PC-9 (cell line): ENCODE measurements at regions not wholly inside any gene's neighbourhood (a gene's known extent, or its start where the extent isn't known, plus 50 kb on each side); places are given as distances from the start of the nearest gene placed in this dataset.
"Not testable (repeated sequence)": the region's sequence is repeated elsewhere in the genome, so short reads cannot be mapped to it uniquely, and the experiment has no call there.

ENCODE experiments used
- BruUV-seq: library from RNA; stranded (reverse); fragments of 400-500 nt; replicated peaks from 2 replicates; lab custom pipeline; 2021; lab: Mats Ljungman, UMichigan
- CTCF ChIA-PET: fragments of 300-600 bp; sonication (Branson Sonifier 250); formaldehyde crosslinking; loops from one replicate; lab custom pipeline; 2022; ENCODE audit warnings: antibody characterized with exemption; lab: Charles Lee
- POLR2A ChIA-PET: fragments of 300-600 bp; sonication (Branson Sonifier 250); formaldehyde crosslinking; loops from one replicate; lab custom pipeline; 2022; ENCODE audit warnings: antibody characterized with exemption; ENCODE audit not compliant: unreplicated experiment; lab: Charles Lee
- DNase-seq, 2 experiments: peaks; one replicate each; pipeline versions ENCODE4 v3.0.0 to v3.0.0-alpha.2; 2015 to 2022; ENCODE audit warnings: mixed read lengths in 1 of 2
- H2AFZ ChIP-seq: fragments of 200-600 bp; sonication (generic); 2 replicates; pipeline ENCODE4 v1.8.1; 2017; ENCODE audit warnings: antibody characterized with exemption
- H3F3A ChIP-seq: fragments of 200-600 bp; sonication (generic); 2 replicates; pipeline ENCODE4 v1.8.1; 2017; ENCODE audit warnings: antibody characterized with exemption, mild to moderate bottlenecking, low read depth; ENCODE audit not compliant: insufficient read depth
- H3K27ac ChIP-seq: fragments of 200-600 bp; sonication (generic); 2 replicates; pipeline ENCODE4 v1.6.1; 2016; ENCODE audit warnings: mixed run types
- H3K27me3 ChIP-seq: fragments of 200-600 bp; sonication (generic); 2 replicates; pipeline ENCODE4 v1.6.1; 2016; ENCODE audit warnings: low read depth, mixed run types; ENCODE audit not compliant: insufficient read depth
- H3K36me3 ChIP-seq: fragments of 200-600 bp; sonication (generic); 2 replicates; pipeline ENCODE4 v1.6.1; 2016; ENCODE audit warnings: low read depth, mixed run types
- H3K4me1 ChIP-seq: fragments of 200-600 bp; sonication (generic); replicated peaks from 2 replicates; pipeline ENCODE4 v1.6.1; 2016; ENCODE audit warnings: mixed run types; ENCODE audit not compliant: insufficient read depth
- H3K4me2 ChIP-seq: fragments of 200-600 bp; sonication (generic); 2 replicates; pipeline ENCODE4 v1.6.1; 2017; ENCODE audit warnings: mixed run types
- H3K4me3 ChIP-seq: fragments of 200-600 bp; sonication (generic); 2 replicates; pipeline ENCODE4 v1.6.1; 2016; ENCODE audit warnings: mixed run types
- H3K79me2 ChIP-seq: fragments of 200-600 bp; sonication (generic); 2 replicates; pipeline ENCODE4 v1.6.1; 2017; ENCODE audit warnings: low read depth, mixed run types
- H3K9me2 ChIP-seq: fragments of 200-600 bp; sonication (generic); 2 replicates; pipeline ENCODE4 v1.8.1; 2017; ENCODE audit warnings: mild to moderate bottlenecking; ENCODE audit not compliant: insufficient read depth
- H3K9me3 ChIP-seq: fragments of 200-600 bp; sonication (generic); 2 replicates; pipeline ENCODE4 v1.8.1; 2016; ENCODE audit warnings: low read depth; ENCODE audit not compliant: insufficient read depth
- H4K20me1 ChIP-seq: fragments of 200-600 bp; sonication (generic); 2 replicates; pipeline ENCODE4 v1.8.1; 2017; ENCODE audit not compliant: insufficient read depth
- intact Hi-C: fragments of 100-400 bp; cut with micrococcal nuclease; formaldehyde crosslinking; loops from one replicate; pipeline ENCODE4 v1.10.0; 2022; ENCODE audit not compliant: unreplicated experiment

GRCh38 chr16:88150456-88151128 lies 199.4 kb downstream of the BANP start:
- CTCF ChIA-PET, BruUV-seq, H3K4me3 ChIP-seq, H3F3A ChIP-seq, H4K20me1 ChIP-seq, POLR2A ChIA-PET, H3K36me3 ChIP-seq, H3K79me2 ChIP-seq, H3K27me3 ChIP-seq, H2AFZ ChIP-seq, H3K9me2 ChIP-seq, H3K9me3 ChIP-seq, H3K4me2 ChIP-seq, DNase-seq, intact Hi-C loops, H3K4me1 ChIP-seq, H3K27ac ChIP-seq: not testable (repeated sequence)

- H3K27me3 ChIP-seq: peaks cover 10% of the 10 kb centered on the region
- H3K9me2 ChIP-seq, H2AFZ ChIP-seq, H3K4me3 ChIP-seq, H3K4me2 ChIP-seq, H3K79me2 ChIP-seq, CTCF ChIA-PET, intact Hi-C loops, BruUV-seq, H3K4me1 ChIP-seq, H3K36me3 ChIP-seq, H3K9me3 ChIP-seq, H3K27ac ChIP-seq, H4K20me1 ChIP-seq, POLR2A ChIA-PET, H3F3A ChIP-seq: not testable (repeated sequence)
- DNase-seq: peak in 1 of 2 experiments; percentile 27
Measured at GRCh38 chr16:88151129-88151499, 199.9 kb downstream of the BANP start.

DNA sequence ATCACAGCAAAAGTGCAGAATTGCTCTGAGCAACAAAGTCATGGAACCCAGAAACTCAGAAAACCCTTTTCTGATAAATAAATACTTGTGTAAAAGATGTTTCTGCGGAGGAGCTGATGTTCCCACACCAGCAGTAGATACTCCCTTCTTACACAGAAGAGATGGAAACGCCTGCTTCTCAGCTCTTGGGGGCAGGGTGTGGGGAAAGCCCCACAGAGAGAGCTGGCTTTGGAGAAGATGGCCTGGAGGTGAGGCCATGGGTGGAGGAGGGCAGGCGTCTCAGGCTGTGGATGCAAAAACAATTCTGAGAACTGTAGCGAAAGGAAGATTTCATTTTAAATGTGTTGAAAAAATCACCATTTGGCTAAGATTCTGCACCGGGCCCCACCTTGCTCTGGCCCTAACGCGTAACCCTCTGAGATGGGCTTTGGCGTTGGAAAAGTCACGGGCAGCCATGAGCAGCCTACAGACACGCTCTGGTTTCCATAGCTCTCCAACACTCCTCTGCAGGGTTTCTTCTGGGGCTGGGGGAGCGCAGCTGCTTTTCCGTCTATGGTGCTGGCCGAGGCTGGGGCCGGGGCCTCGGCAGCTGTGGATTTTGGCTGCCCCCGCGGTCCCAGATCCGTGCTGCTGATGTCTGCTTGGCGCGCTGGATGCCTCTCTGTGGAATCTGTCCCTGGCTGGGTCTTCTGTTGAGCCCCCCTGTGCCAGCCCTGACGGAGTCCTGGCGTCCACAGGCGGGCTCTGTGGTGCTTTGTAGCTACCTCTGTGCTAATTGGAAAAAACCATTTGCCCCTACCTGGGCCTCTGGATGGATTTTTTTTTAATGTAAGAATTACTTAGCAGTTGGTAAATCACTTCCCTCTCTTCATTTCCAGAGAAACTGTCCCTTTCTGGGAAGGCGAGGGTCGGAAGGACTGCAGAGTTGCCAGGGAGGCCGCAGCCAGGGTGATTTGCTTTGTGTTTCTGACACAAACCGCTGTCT lies 200.9 kb downstream of the BANP start:
- not testable (repeated sequence) for H3K9me2 ChIP-seq

DNA sequence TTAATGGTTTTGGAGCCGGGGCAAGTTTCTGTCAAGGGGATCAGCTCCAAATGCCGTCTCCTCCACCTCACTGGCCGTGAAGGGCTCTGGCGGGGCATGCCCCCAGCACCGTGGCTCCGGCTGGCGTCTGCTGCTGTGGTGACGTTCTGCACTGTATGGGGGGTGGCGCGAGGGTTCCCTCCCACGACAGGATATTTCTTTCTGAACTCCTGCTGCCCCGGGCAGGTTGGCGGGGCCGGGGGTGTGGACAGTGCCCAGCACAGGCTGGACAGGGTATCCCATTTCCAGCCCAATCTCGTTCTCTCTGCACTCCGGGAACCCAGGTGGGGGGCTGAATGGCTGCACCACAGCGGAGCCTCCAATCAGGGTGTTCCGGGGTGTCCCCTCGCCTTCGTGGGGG lies 201.6 kb downstream of the BANP start:
- H3K4me3 ChIP-seq, H3K9me2 ChIP-seq, BruUV-seq, H3F3A ChIP-seq, H3K9me3 ChIP-seq, H3K4me2 ChIP-seq, H2AFZ ChIP-seq, H3K36me3 ChIP-seq, H4K20me1 ChIP-seq, POLR2A ChIA-PET, H3K4me1 ChIP-seq, DNase-seq, intact Hi-C loops, CTCF ChIA-PET, H3K27ac ChIP-seq, H3K79me2 ChIP-seq: not testable (repeated sequence)
- peaks cover 12% of the 10 kb centered on the region for H3K27me3 ChIP-seq

More for the DNA sequence above, 200.9 kb downstream of the BANP start:
- POLR2A ChIA-PET, H2AFZ ChIP-seq, H3K4me3 ChIP-seq, H3K4me2 ChIP-seq, H3K27ac ChIP-seq, H3K4me1 ChIP-seq, H3K36me3 ChIP-seq, intact Hi-C loops, H4K20me1 ChIP-seq, DNase-seq, CTCF ChIA-PET, BruUV-seq, H3F3A ChIP-seq, H3K79me2 ChIP-seq, H3K9me3 ChIP-seq: not testable (repeated sequence)
- peaks cover 12% of the 10 kb centered on the region for H3K27me3 ChIP-seq

GRCh38 chr16:88153516-88153915 lies 202.3 kb downstream of the BANP start:
- POLR2A ChIA-PET, H4K20me1 ChIP-seq, H2AFZ ChIP-seq, H3K4me2 ChIP-seq, H3F3A ChIP-seq, H3K4me1 ChIP-seq, H3K36me3 ChIP-seq, H3K79me2 ChIP-seq, intact Hi-C loops, H3K9me3 ChIP-seq, DNase-seq, H3K9me2 ChIP-seq, CTCF ChIA-PET, BruUV-seq, H3K27ac ChIP-seq, H3K4me3 ChIP-seq: not testable (repeated sequence)
- peaks cover 12% of the 10 kb centered on the region for H3K27me3 ChIP-seq

DNA sequence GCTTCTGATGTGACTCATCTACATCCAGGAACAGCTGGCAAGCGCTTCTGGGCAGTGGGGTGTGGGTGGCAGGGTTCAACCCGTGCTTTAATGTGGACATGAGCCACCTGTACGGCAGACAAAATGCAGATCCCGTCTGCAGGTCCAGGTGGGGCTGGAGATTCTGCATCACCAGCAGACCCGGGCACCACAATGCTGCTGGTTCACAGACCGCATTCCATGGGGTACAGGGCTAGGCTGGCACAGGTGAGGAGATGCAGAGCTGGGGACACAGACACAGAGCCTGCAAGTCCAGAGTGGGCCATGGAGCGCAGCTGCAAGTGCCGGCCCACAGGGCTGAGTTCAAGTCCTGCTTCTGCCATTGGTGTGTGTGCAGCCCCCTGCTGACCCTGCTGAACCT lies 203.7 kb downstream of the BANP start:
- H3F3A ChIP-seq, H3K4me1 ChIP-seq, H3K27ac ChIP-seq, intact Hi-C loops, H3K9me2 ChIP-seq, CTCF ChIA-PET, H4K20me1 ChIP-seq, DNase-seq, H3K9me3 ChIP-seq, H2AFZ ChIP-seq, H3K4me2 ChIP-seq, POLR2A ChIA-PET, BruUV-seq, H3K4me3 ChIP-seq, H3K79me2 ChIP-seq, H3K36me3 ChIP-seq: not testable (repeated sequence)
- H3K27me3 ChIP-seq: peaks cover 12% of the 10 kb centered on the region

GRCh38 chr16:88155681-88156080 lies 204.4 kb downstream of the BANP start:
- BruUV-seq, POLR2A ChIA-PET, intact Hi-C loops: not testable (repeated sequence)

More at GRCh38 chr16:88155681-88156080, 204.4 kb downstream of the BANP start:
- H3K4me1 ChIP-seq, H3K79me2 ChIP-seq, H3K4me3 ChIP-seq, H3K9me3 ChIP-seq, H3K4me2 ChIP-seq, H4K20me1 ChIP-seq, H2AFZ ChIP-seq, H3K9me2 ChIP-seq, H3K27ac ChIP-seq, H3F3A ChIP-seq, H3K36me3 ChIP-seq, DNase-seq, CTCF ChIA-PET: not testable (repeated sequence)
- H3K27me3 ChIP-seq: peaks cover 12% of the 10 kb centered on the region
